A549 (cell line): ENCODE measurements at regions not wholly inside any gene's neighbourhood (a gene's known extent, or its start where the extent isn't known, plus 50 kb on each side); places are given as distances from the start of the nearest gene placed in this dataset.

Source experiments
- CTCF ChIP-seq: fragments of >200 bp; sonication (Bioruptor Twin); formaldehyde crosslinking; IDR thresholded peaks from 3 replicates; pipeline ENCODE4 v1.5.1; 2016
- ESRRA ChIP-seq: fragments of 150-350 bp; IDR thresholded peaks from 2 replicates; pipeline ENCODE4 v1.6.1; 2014; ENCODE audit warnings: mild to moderate bottlenecking, low read length, borderline replicate concordance
- JUN ChIP-seq, 2 experiments: fragments of >200 bp; sonication (Bioruptor Twin); formaldehyde crosslinking; IDR thresholded peaks; 2 replicates in 1 of 2; 3 replicates in 1 of 2; pipeline ENCODE4 v1.6.1; 2016 to 2017
- JUNB ChIP-seq: fragments of >200 bp; sonication (Bioruptor Twin); formaldehyde crosslinking; IDR thresholded peaks from 2 replicates; pipeline ENCODE4 v1.6.1; 2016
- KDM5A ChIP-seq: fragments of 200-600 bp; sonication (generic); IDR thresholded peaks from 2 replicates; pipeline ENCODE4 v1.6.1; 2016; ENCODE audit warnings: antibody characterized with exemption, mild to moderate bottlenecking
- MAX ChIP-seq: IDR thresholded peaks from 2 replicates; pipeline ENCODE4 v1.6.1; 2012
- POLR2A ChIP-seq: IDR thresholded peaks from 2 replicates; pipeline ENCODE4 v1.6.1; 2012; ENCODE audit warnings: mild to moderate bottlenecking, low read length

GRCh38 chr7:15011289-15011688 lies 108.7 kb upstream of the DGKB start:
- TF ChIP-seq CTCF: no peak
- TF ChIP-seq MAX: no peak
- no peak for TF ChIP-seq ESRRA
- TF ChIP-seq JUN (IDR thresholded peaks at IDR 0.05): no peak
- TF ChIP-seq JUNB: no peak
- TF ChIP-seq KDM5A: no peak
- no peak for TF ChIP-seq POLR2A
